ENCODE measurements at regions not wholly inside any gene's neighbourhood (a gene's known extent, or its start where the extent isn't known, plus 50 kb on each side); places are given as distances from the start of the nearest gene placed in this dataset.

DNA sequence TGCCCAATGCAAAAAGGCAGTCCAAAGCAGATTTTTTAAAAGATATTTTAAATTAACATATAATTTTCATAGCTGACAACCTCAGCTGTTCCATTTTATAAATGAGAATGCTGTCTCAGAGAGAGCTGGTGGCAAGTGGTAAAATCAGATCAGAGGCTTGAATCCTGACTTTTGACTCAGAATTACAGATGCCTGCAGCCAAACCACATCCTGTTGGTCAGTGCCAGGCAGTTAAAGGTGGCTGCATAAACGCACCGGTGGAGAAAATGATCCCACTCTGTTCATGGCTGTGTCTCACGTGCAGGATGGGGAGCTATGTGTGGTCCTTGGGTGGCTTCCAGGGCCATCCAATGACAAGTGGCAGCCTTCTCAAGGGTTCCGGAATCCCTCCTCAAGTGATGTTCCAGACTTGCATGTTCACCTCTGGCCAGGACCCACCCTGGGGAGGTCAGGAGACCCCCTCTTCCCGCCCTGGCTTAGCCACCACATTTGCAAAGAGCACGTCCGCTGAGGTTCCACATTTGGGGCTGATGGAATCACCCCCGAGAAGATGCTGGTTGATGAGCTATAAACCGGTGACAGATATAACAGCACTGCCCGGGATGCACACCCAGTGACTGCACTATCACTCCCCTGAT lies 155.5 kb downstream of the SHANK2 start:
- no peak for TF ChIP-seq CTCF (conservative IDR thresholded peaks at IDR 0.05; ENCODE audit: low read depth, low read length)
- no peaks in the 10 kb centered on the region for H3K36me3 ChIP-seq (ENCODE audit: insufficient read depth)
- no peak overlapping the region for H3K27ac ChIP-seq
- H3K27me3 ChIP-seq (ENCODE audit: insufficient read depth, low read depth), result no peaks in the 10 kb centered on the region
- H3K79me2 ChIP-seq (ENCODE audit: insufficient read depth, low read depth), result no peaks in the 10 kb centered on the region
- H3K9ac ChIP-seq, result no peak overlapping the region
- H3K4me1 ChIP-seq (ENCODE audit: low read depth, poor library complexity, severe bottlenecking), result no peaks in the 10 kb centered on the region
- H3K4me2 ChIP-seq, result no peak overlapping the region
- no peak overlapping the region for H3K4me3 ChIP-seq (IDR thresholded peaks at IDR 0.05; ENCODE audit: insufficient read depth, low read depth, low read length)
- H4K20me1 ChIP-seq (ENCODE audit: insufficient read depth), result no peaks in the 10 kb centered on the region
- H2AFZ ChIP-seq (ENCODE audit: low read depth), result no peak overlapping the region

DNA sequence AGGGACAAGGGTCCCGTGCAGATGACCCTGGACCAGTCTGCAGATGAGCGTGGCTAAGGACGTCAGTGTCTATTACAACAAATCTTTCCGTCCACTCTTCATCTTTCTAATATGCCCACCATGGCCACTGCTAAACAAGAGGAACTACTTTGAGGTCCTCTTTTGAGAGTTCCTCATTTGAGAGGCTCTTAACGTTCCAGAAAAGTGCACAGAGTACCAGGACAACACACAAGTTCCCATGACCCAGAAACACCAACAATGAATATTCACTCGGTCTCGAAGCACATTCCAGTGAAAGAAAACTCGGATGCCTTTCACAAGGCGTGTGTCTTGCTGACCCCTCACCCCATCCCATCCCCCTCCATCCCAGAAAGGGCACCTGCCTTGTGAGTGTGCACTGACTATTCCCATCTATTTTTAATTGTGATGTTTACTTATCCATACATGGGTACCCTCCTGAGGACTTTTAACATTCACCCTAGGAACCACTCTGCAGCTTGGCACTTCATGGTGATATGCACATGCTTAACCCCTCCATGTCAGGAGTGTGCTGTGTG lies 157.0 kb downstream of the SHANK2 start:
- H3K36me3 ChIP-seq (ENCODE audit: insufficient read depth), result no peaks in the 10 kb centered on the region
- no peak overlapping the region for H2AFZ ChIP-seq (ENCODE audit: low read depth)
- no peaks in the 10 kb centered on the region for H3K27me3 ChIP-seq (ENCODE audit: insufficient read depth, low read depth)
- H3K9ac ChIP-seq, result no peak overlapping the region
- H3K27ac ChIP-seq, result no peak overlapping the region
- no peaks in the 10 kb centered on the region for H4K20me1 ChIP-seq (ENCODE audit: insufficient read depth)
- H3K4me1 ChIP-seq (ENCODE audit: low read depth, poor library complexity, severe bottlenecking), result no peaks in the 10 kb centered on the region
- no peak for TF ChIP-seq CTCF (conservative IDR thresholded peaks at IDR 0.05; ENCODE audit: low read depth, low read length)
- no peaks in the 10 kb centered on the region for H3K79me2 ChIP-seq (ENCODE audit: insufficient read depth, low read depth)
- H3K4me3 ChIP-seq (IDR thresholded peaks at IDR 0.05; ENCODE audit: insufficient read depth, low read depth, low read length), result no peak overlapping the region
- H3K4me2 ChIP-seq, result no peak overlapping the region

GRCh38 chr11:71094296-71095077 lies 157.9 kb downstream of the SHANK2 start:
- H3K27me3 ChIP-seq (ENCODE audit: insufficient read depth, low read depth), result no peaks in the 10 kb centered on the region
- no peaks in the 10 kb centered on the region for H3K4me1 ChIP-seq (ENCODE audit: low read depth, poor library complexity, severe bottlenecking)
- no peak overlapping the region for H2AFZ ChIP-seq (ENCODE audit: low read depth)
- TF ChIP-seq CTCF (conservative IDR thresholded peaks at IDR 0.05; ENCODE audit: low read depth, low read length), result no peak
- no peaks in the 10 kb centered on the region for H4K20me1 ChIP-seq (ENCODE audit: insufficient read depth)
- H3K4me2 ChIP-seq, result no peak overlapping the region
- H3K79me2 ChIP-seq (ENCODE audit: insufficient read depth, low read depth), result no peaks in the 10 kb centered on the region
- H3K36me3 ChIP-seq (ENCODE audit: insufficient read depth), result no peaks in the 10 kb centered on the region
- no peak overlapping the region for H3K4me3 ChIP-seq (IDR thresholded peaks at IDR 0.05; ENCODE audit: insufficient read depth, low read depth, low read length)
- H3K27ac ChIP-seq, result no peak overlapping the region
- no peak overlapping the region for H3K9ac ChIP-seq

GRCh38 chr11:71093783-71094182 lies 158.6 kb downstream of the SHANK2 start:
- Histone ChIP-seq H3K4me2 (no peak overlapping the region), H3K79me2 (ENCODE audit: insufficient read depth, low read depth) (no peaks in the 10 kb centered on the region), H2AFZ (ENCODE audit: low read depth) (no peak overlapping the region), H3K4me1 (ENCODE audit: low read depth, poor library complexity, severe bottlenecking) (no peaks in the 10 kb centered on the region), H3K27ac (no peak overlapping the region), H3K36me3 (ENCODE audit: insufficient read depth) (no peaks in the 10 kb centered on the region), H3K27me3 (ENCODE audit: insufficient read depth, low read depth) (no peaks in the 10 kb centered on the region), H3K9ac (no peak overlapping the region), H4K20me1 (ENCODE audit: insufficient read depth) (no peaks in the 10 kb centered on the region), H3K4me3 (IDR thresholded peaks at IDR 0.05; ENCODE audit: insufficient read depth, low read depth, low read length) (no peak overlapping the region)
- no peak for TF ChIP-seq CTCF (conservative IDR thresholded peaks at IDR 0.05; ENCODE audit: low read depth, low read length)
